ENCODE measurements at regions not wholly inside any gene's neighbourhood (a gene's known extent, or its start where the extent isn't known, plus 50 kb on each side); places are given as distances from the start of the nearest gene placed in this dataset.

- TF ChIP-seq CTCF (IDR thresholded peaks at IDR 0.05) (no peak), POLR2A (IDR thresholded peaks at IDR 0.05) (no peak)
These were observed 259.5 kb upstream of the IRS2 start for GRCh38 chr13:110045919-110046318.

Data from thyroid gland (tissue), 4 donors.